GM12878 (cell line): ENCODE measurements at regions not wholly inside any gene's neighbourhood (a gene's known extent, or its start where the extent isn't known, plus 50 kb on each side); places are given as distances from the start of the nearest gene placed in this dataset.

Experiments used
- BCL11A ChIP-seq: IDR thresholded peaks from 2 replicates; pipeline ENCODE4 v1.6.1; 2011; ENCODE audit warnings: low read depth, low read length
- HDAC2 ChIP-seq: fragments of 200-600 bp; sonication (generic); IDR thresholded peaks from 2 replicates; pipeline ENCODE4 v1.6.1; 2017
- SP1 ChIP-seq: IDR thresholded peaks from one replicate; pipeline ENCODE4 v1.6.1; 2011; ENCODE audit warnings: low read depth, low read length
- SREBF2 ChIP-seq: IDR thresholded peaks from 2 replicates; pipeline ENCODE4 v1.6.1; 2012; ENCODE audit warnings: mild to moderate bottlenecking, low read length
- TAF1 ChIP-seq: IDR thresholded peaks from 2 replicates; pipeline ENCODE4 v1.6.1; 2011; ENCODE audit warnings: mild to moderate bottlenecking, low read depth, low read length, borderline replicate concordance
- TCF7 ChIP-seq: IDR thresholded peaks from 2 replicates; pipeline ENCODE4 v1.6.1; 2014; ENCODE audit warnings: antibody characterized with exemption, borderline replicate concordance
- WRNIP1 ChIP-seq: IDR thresholded peaks from 2 replicates; pipeline ENCODE4 v1.6.1; 2011; ENCODE audit warnings: low read depth, low read length, improper control_type of control experiment, borderline replicate concordance
- ZZZ3 ChIP-seq: IDR thresholded peaks from 2 replicates; pipeline ENCODE4 v1.6.1; 2011; ENCODE audit warnings: low read depth; ENCODE audit not compliant: control insufficient read depth, insufficient read length
- TF ChIP-seq, protein P1 (sequence below): fragments of 450-650 bp; IDR thresholded peaks from 2 replicates; pipeline ENCODE4 v1.6.1; 2017; ENCODE audit warnings: mild to moderate bottlenecking, low read depth, inconsistent platforms; ENCODE audit not compliant: poor library complexity, severe bottlenecking
- TF ChIP-seq, protein P2 (sequence below), 3 experiments: IDR thresholded peaks in 2 of 3; conservative IDR thresholded peaks in 1 of 3; 2 replicates each; pipeline ENCODE4 v1.5.1; 2011; ENCODE audit warnings: low read depth in 3 of 3, low read length in 3 of 3, mild to moderate bottlenecking in 3 of 3, control low read depth in 2 of 3, moderate library complexity in 2 of 3, inconsistent platforms in 1 of 3, mixed read lengths in 1 of 3; ENCODE audit not compliant: control insufficient read depth in 2 of 3, insufficient read depth in 1 of 3; ENCODE audit errors: extremely low read depth in 1 of 3

DNA sequence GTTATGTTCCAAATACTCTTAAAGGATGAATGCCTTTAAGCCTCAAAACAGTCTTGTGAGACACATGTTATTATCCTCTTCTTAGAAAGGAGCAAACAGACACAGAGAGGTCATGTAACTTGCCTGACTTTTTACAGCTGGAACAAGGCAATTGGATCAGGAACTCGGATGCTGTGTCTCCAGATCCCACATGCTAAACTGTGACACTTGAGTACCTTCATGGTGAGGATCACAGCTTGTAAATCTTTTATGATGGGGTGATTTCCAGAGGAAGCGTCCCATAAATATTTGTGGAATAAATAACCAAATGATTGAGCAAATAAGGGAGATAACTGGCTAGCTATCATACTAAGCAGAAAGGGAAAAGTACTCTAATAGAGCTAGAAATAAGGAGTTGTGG is 171.2 kb downstream of the C11orf91 start:
- TF ChIP-seq SREBF2, result no peak
- TF ChIP-seq ZZZ3, result no peak
- TF ChIP-seq WRNIP1, result no peak
- no peak for TF ChIP-seq BCL11A
- TF ChIP-seq, protein P1, sequence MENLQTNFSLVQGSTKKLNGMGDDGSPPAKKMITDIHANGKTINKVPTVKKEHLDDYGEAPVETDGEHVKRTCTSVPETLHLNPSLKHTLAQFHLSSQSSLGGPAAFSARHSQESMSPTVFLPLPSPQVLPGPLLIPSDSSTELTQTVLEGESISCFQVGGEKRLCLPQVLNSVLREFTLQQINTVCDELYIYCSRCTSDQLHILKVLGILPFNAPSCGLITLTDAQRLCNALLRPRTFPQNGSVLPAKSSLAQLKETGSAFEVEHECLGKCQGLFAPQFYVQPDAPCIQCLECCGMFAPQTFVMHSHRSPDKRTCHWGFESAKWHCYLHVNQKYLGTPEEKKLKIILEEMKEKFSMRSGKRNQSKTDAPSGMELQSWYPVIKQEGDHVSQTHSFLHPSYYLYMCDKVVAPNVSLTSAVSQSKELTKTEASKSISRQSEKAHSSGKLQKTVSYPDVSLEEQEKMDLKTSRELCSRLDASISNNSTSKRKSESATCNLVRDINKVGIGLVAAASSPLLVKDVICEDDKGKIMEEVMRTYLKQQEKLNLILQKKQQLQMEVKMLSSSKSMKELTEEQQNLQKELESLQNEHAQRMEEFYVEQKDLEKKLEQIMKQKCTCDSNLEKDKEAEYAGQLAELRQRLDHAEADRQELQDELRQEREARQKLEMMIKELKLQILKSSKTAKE, result no peak
- TF ChIP-seq SP1, result no peak
- TF ChIP-seq, protein P2, sequence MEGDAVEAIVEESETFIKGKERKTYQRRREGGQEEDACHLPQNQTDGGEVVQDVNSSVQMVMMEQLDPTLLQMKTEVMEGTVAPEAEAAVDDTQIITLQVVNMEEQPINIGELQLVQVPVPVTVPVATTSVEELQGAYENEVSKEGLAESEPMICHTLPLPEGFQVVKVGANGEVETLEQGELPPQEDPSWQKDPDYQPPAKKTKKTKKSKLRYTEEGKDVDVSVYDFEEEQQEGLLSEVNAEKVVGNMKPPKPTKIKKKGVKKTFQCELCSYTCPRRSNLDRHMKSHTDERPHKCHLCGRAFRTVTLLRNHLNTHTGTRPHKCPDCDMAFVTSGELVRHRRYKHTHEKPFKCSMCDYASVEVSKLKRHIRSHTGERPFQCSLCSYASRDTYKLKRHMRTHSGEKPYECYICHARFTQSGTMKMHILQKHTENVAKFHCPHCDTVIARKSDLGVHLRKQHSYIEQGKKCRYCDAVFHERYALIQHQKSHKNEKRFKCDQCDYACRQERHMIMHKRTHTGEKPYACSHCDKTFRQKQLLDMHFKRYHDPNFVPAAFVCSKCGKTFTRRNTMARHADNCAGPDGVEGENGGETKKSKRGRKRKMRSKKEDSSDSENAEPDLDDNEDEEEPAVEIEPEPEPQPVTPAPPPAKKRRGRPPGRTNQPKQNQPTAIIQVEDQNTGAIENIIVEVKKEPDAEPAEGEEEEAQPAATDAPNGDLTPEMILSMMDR (IDR thresholded peaks at IDR 0.05 in 2 of 3, conservative IDR thresholded peaks at IDR 0.05 in 1 of 3; ENCODE audit: control insufficient read depth in 2 of 3, extremely low read depth in 1 of 3, insufficient read depth in 1 of 3, low read depth in 3 of 3, low read length in 3 of 3), result no peak
- no peak for TF ChIP-seq TCF7
- TF ChIP-seq HDAC2, result no peak
- no peak for TF ChIP-seq TAF1
